PC-3 (cell line): ENCODE measurements at regions not wholly inside any gene's neighbourhood (a gene's known extent, or its start where the extent isn't known, plus 50 kb on each side); places are given as distances from the start of the nearest gene placed in this dataset.

Experiments used
- ATAC-seq: fragments of 200-7000 bp; cut with Tn5 transposase; 2 replicates; pipeline ENCODE4 v1.9.1; 2020; ENCODE audit warnings: mild to moderate bottlenecking, moderate library complexity
- BruUV-seq: library from RNA; stranded (reverse); fragments of 400-500 nt; replicated peaks from 2 replicates; lab custom pipeline; 2021; lab: Mats Ljungman, UMichigan
- CTCF ChIA-PET: fragments of 300-600 bp; sonication (Branson Sonifier 250); formaldehyde crosslinking; loops from one replicate; lab custom pipeline; 2022; ENCODE audit warnings: antibody characterized with exemption; lab: Charles Lee
- POLR2A ChIA-PET: fragments of 300-600 bp; sonication (Branson Sonifier 250); formaldehyde crosslinking; loops from one replicate; lab custom pipeline; 2022; ENCODE audit warnings: antibody characterized with exemption; ENCODE audit not compliant: unreplicated experiment; lab: Charles Lee
- DNase-seq: peaks from one replicate; pipeline ENCODE4 v3.0.0-alpha.2; 2015
- H2AFZ ChIP-seq: fragments of 300-600 bp; sonication (generic); 2 replicates; pipeline ENCODE4 v1.6.0; 2016; ENCODE audit warnings: antibody characterized with exemption, low read length
- H3F3A ChIP-seq: fragments of 300-600 bp; sonication (generic); one replicate; pipeline ENCODE4 v1.6.0; 2017; ENCODE audit warnings: antibody characterized with exemption, low read length, control low read depth, mild to moderate bottlenecking; ENCODE audit not compliant: unreplicated experiment
- H3K27ac ChIP-seq: fragments of 300-600 bp; sonication (generic); 2 replicates; pipeline ENCODE4 v1.5.1; 2016; ENCODE audit warnings: mild to moderate bottlenecking, low read length
- H3K27me3 ChIP-seq: fragments of 300-600 bp; sonication (generic); 2 replicates; pipeline ENCODE4 v1.6.1; 2016; ENCODE audit warnings: low read length, mixed read lengths
- H3K36me3 ChIP-seq: fragments of 300-600 bp; sonication (generic); 2 replicates; pipeline ENCODE4 v1.6.1; 2016; ENCODE audit warnings: low read depth, mixed run types, low read length, mixed read lengths
- H3K4me1 ChIP-seq: fragments of 300-600 bp; sonication (generic); 2 replicates; pipeline ENCODE4 v1.5.1; 2016; ENCODE audit warnings: low read length; ENCODE audit not compliant: insufficient read depth
- H3K4me2 ChIP-seq: fragments of 300-600 bp; sonication (generic); 2 replicates; pipeline ENCODE4 v1.6.0; 2016; ENCODE audit warnings: low read length
- H3K4me3 ChIP-seq: fragments of 300-600 bp; sonication (generic); 2 replicates; pipeline ENCODE4 v1.5.1; 2016; ENCODE audit warnings: mild to moderate bottlenecking, low read length, mixed read lengths
- H3K79me2 ChIP-seq: fragments of 300-600 bp; sonication (generic); 2 replicates; pipeline ENCODE4 v1.6.1; 2017; ENCODE audit warnings: low read length, mixed read lengths
- H3K9ac ChIP-seq: fragments of 300-600 bp; sonication (generic); 2 replicates; pipeline ENCODE4 v1.6.0; 2016; ENCODE audit warnings: mild to moderate bottlenecking, low read length
- H3K9me2 ChIP-seq: fragments of 300-600 bp; sonication (generic); replicated peaks from 2 replicates; pipeline ENCODE4 v1.6.1; 2016; ENCODE audit warnings: mixed run types, low read length, mixed read lengths
- H3K9me3 ChIP-seq: fragments of 300-600 bp; sonication (generic); 2 replicates; pipeline ENCODE4 v1.6.1; 2016; ENCODE audit warnings: low read length, mixed read lengths
- H4K20me1 ChIP-seq: fragments of 300-600 bp; sonication (generic); 2 replicates; pipeline ENCODE4 v1.6.1; 2016; ENCODE audit warnings: low read length, mixed read lengths
- EZH2 ChIP-seq: fragments of 300-600 bp; sonication (generic); IDR thresholded peaks from one replicate; pipeline ENCODE4 v1.6.1; 2017; ENCODE audit warnings: antibody characterized with exemption, mild to moderate bottlenecking, low read length; ENCODE audit not compliant: unreplicated experiment
- EZH2phosphoT487 ChIP-seq: fragments of 300-600 bp; sonication (generic); IDR thresholded peaks from 2 replicates; pipeline ENCODE4 v1.6.1; 2018; ENCODE audit warnings: mild to moderate bottlenecking, antibody characterized with exemption, low read length, borderline replicate concordance
- intact Hi-C: fragments of 100-400 bp; cut with micrococcal nuclease; formaldehyde crosslinking; loops from 2 replicates; pipeline ENCODE4 v1.9.0; 2023
- TF ChIP-seq, protein P1 (sequence below): fragments of 300-600 bp; sonication (generic); conservative IDR thresholded peaks from 2 replicates; pipeline ENCODE4 v1.5.1; 2017; ENCODE audit warnings: antibody characterized with exemption, low read depth, mild to moderate bottlenecking, low read length

DNA sequence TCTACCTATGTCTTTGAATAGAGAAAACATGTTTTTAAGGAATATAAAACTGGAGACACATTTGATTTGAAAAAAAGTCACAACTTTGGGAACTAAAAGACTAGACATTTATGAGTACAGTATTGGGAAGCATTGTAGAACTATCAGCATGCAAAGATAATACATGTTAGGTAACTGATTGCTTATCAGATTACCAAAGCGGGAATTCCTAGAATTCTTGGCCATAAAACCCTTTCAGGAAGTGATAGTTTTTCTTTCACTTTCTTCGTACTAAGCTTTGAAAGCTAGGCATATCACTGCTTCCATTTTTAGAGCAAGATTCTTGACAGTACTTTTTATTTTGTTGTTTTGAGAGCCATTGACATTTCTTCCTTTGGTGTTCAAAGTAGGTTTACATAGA is 646.6 kb upstream of the PITX2 start:
- CTCF ChIA-PET = no interaction called here
- Histone ChIP-seq H3F3A (no peaks in the 10 kb centered on the region), H3K27ac (no peak overlapping the region), H3K9me3 (no peaks in the 10 kb centered on the region), H3K36me3 (no peaks in the 10 kb centered on the region), H3K4me1 (no peaks in the 10 kb centered on the region), H3K27me3 (peaks cover 76% of the 10 kb centered on the region), H3K79me2 (no peaks in the 10 kb centered on the region), H2AFZ (no peak overlapping the region), H4K20me1 (no peaks in the 10 kb centered on the region), H3K9ac (no peak overlapping the region), H3K4me2 (no peak overlapping the region), H3K4me3 (no peak overlapping the region), H3K9me2 (no peaks in the 10 kb centered on the region)
- no peak for ATAC-seq
- TF ChIP-seq, protein P1, sequence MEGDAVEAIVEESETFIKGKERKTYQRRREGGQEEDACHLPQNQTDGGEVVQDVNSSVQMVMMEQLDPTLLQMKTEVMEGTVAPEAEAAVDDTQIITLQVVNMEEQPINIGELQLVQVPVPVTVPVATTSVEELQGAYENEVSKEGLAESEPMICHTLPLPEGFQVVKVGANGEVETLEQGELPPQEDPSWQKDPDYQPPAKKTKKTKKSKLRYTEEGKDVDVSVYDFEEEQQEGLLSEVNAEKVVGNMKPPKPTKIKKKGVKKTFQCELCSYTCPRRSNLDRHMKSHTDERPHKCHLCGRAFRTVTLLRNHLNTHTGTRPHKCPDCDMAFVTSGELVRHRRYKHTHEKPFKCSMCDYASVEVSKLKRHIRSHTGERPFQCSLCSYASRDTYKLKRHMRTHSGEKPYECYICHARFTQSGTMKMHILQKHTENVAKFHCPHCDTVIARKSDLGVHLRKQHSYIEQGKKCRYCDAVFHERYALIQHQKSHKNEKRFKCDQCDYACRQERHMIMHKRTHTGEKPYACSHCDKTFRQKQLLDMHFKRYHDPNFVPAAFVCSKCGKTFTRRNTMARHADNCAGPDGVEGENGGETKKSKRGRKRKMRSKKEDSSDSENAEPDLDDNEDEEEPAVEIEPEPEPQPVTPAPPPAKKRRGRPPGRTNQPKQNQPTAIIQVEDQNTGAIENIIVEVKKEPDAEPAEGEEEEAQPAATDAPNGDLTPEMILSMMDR = no peak
- TF ChIP-seq EZH2 = no peak
- TF ChIP-seq EZH2phosphoT487 = no peak
- no TSS peak for BruUV-seq
- POLR2A ChIA-PET = no interaction called here
- DNase-seq = no peak
- intact Hi-C loops = no loop called here

GRCh38 chr4:111274060-111274459 is 651.2 kb upstream of the PITX2 start:
- no TSS peak for BruUV-seq
- H3K27me3 ChIP-seq = peaks cover 60% of the 10 kb centered on the region
- H3K4me3 ChIP-seq = no peak overlapping the region
- H3K27ac ChIP-seq = no peak overlapping the region
- H3F3A ChIP-seq = no peaks in the 10 kb centered on the region
- DNase-seq (no peak), ATAC-seq (no peak)
- H3K4me2 ChIP-seq = no peak overlapping the region
- no peaks in the 10 kb centered on the region for H3K79me2 ChIP-seq
- no peaks in the 10 kb centered on the region for H3K36me3 ChIP-seq
- H3K4me1 ChIP-seq = no peaks in the 10 kb centered on the region
- no peaks in the 10 kb centered on the region for H3K9me2 ChIP-seq
- TF ChIP-seq, protein P1 = no peak
- TF ChIP-seq EZH2 = no peak
- TF ChIP-seq EZH2phosphoT487 = no peak
- intact Hi-C loops = no loop called here
- H4K20me1 ChIP-seq = no peaks in the 10 kb centered on the region
- H2AFZ ChIP-seq = no peak overlapping the region
- H3K9ac ChIP-seq = no peak overlapping the region
- ChIA-PET POLR2A (no interaction called here), CTCF (no interaction called here)
- H3K9me3 ChIP-seq = no peaks in the 10 kb centered on the region

DNA sequence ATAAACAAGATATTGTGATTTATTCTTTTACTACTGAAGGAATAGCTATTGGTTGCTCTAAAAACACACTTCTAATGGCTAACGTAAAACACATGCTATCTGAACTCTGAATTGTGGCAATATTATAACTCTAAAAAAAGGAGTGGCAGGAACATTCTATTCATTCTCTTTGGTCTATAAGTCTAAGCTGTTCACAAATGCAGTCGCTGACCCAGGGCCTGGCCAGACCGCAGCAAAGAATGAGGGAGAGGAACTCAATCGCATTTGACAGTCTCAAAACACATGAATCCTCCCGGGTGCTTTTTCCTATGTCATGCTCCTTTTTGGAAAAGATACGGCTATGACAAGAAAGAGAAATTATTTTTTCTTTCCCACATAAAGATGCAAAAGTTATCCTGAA is 651.6 kb upstream of the PITX2 start:
- ChIA-PET POLR2A (no interaction called here), CTCF (no interaction called here)
- Histone ChIP-seq H3K27me3 (peaks cover 60% of the 10 kb centered on the region), H3K4me3 (no peak overlapping the region), H3K27ac (no peak overlapping the region), H3K9ac (no peak overlapping the region), H3K4me1 (no peaks in the 10 kb centered on the region), H4K20me1 (no peaks in the 10 kb centered on the region), H3K9me3 (no peaks in the 10 kb centered on the region), H3K36me3 (no peaks in the 10 kb centered on the region), H3F3A (no peaks in the 10 kb centered on the region), H3K79me2 (no peaks in the 10 kb centered on the region), H3K9me2 (no peaks in the 10 kb centered on the region), H3K4me2 (no peak overlapping the region), H2AFZ (no peak overlapping the region)
- intact Hi-C loops = no loop called here
- DNase-seq (no peak), ATAC-seq (no peak)
- TF ChIP-seq, protein P1 = no peak
- TF ChIP-seq EZH2phosphoT487 (no peak), EZH2 (no peak)
- BruUV-seq = no TSS peak
